ENCODE measurements at regions not wholly inside any gene's neighbourhood (a gene's known extent, or its start where the extent isn't known, plus 50 kb on each side); places are given as distances from the start of the nearest gene placed in this dataset.

GRCh38 chr3:6644070-6644929 lies 216.6 kb upstream of the GRM7 start:
- TF ChIP-seq POLR2A (IDR thresholded peaks at IDR 0.05) (no peak), EP300 (IDR thresholded peaks at IDR 0.05) (no peak)
- TF ChIP-seq, protein P1, sequence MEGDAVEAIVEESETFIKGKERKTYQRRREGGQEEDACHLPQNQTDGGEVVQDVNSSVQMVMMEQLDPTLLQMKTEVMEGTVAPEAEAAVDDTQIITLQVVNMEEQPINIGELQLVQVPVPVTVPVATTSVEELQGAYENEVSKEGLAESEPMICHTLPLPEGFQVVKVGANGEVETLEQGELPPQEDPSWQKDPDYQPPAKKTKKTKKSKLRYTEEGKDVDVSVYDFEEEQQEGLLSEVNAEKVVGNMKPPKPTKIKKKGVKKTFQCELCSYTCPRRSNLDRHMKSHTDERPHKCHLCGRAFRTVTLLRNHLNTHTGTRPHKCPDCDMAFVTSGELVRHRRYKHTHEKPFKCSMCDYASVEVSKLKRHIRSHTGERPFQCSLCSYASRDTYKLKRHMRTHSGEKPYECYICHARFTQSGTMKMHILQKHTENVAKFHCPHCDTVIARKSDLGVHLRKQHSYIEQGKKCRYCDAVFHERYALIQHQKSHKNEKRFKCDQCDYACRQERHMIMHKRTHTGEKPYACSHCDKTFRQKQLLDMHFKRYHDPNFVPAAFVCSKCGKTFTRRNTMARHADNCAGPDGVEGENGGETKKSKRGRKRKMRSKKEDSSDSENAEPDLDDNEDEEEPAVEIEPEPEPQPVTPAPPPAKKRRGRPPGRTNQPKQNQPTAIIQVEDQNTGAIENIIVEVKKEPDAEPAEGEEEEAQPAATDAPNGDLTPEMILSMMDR (IDR thresholded peaks at IDR 0.05): no peak
- Histone ChIP-seq H3K27me3 (no peaks in the 10 kb centered on the region), H3K4me1 (no peaks in the 10 kb centered on the region), H3K9me3 (no peaks in the 10 kb centered on the region), H3K36me3 (no peaks in the 10 kb centered on the region), H3K27ac (no peak overlapping the region), H3K4me3 (no peak overlapping the region)
- 85% methylated on average over 5 of the region's 5 CpGs for WGBS, 2 donors
- no peak for DNase-seq (ENCODE audit: low spot score in 2 of 2)

- WGBS, 2 donors: 100% methylated on average over 1 of the region's 1 CpG
- Histone ChIP-seq H3K36me3 (no peaks in the 10 kb centered on the region), H3K9me3 (peaks cover 0 to 22% (median 0%) of the 10 kb centered on the region in 4 donors), H3K4me1 (no peaks in the 10 kb centered on the region), H3K27ac (no peak overlapping the region), H3K4me3 (no peak overlapping the region), H3K27me3 (no peaks in the 10 kb centered on the region)
- DNase-seq (ENCODE audit: low spot score in 2 of 2): no peak
- no peak for TF ChIP-seq POLR2A (IDR thresholded peaks at IDR 0.05)
- TF ChIP-seq EP300 (IDR thresholded peaks at IDR 0.05): no peak
- TF ChIP-seq, protein P1 (IDR thresholded peaks at IDR 0.05): no peak
Measured at GRCh38 chr3:6654670-6655069, 206.2 kb upstream of the GRM7 start.

- H3K4me3 ChIP-seq: no peak overlapping the region
- no peaks in the 10 kb centered on the region for H3K4me1 ChIP-seq
- no peak overlapping the region for H3K27ac ChIP-seq
- no peak for TF ChIP-seq POLR2A (IDR thresholded peaks at IDR 0.05)
- TF ChIP-seq EP300 (IDR thresholded peaks at IDR 0.05): no peak
- TF ChIP-seq, protein P1 (IDR thresholded peaks at IDR 0.05): no peak
- no peaks in the 10 kb centered on the region for H3K36me3 ChIP-seq
- DNase-seq (ENCODE audit: low spot score in 2 of 2): no peak
- peaks cover 0 to 22% (median 0%) of the 10 kb centered on the region in 4 donors for H3K9me3 ChIP-seq
- H3K27me3 ChIP-seq: no peaks in the 10 kb centered on the region
- 73 to 75% methylated on average over 2 of the region's 2 CpGs for WGBS, 2 donors
Measured at GRCh38 chr3:6655275-6655674, 205.6 kb upstream of the GRM7 start.

DNA sequence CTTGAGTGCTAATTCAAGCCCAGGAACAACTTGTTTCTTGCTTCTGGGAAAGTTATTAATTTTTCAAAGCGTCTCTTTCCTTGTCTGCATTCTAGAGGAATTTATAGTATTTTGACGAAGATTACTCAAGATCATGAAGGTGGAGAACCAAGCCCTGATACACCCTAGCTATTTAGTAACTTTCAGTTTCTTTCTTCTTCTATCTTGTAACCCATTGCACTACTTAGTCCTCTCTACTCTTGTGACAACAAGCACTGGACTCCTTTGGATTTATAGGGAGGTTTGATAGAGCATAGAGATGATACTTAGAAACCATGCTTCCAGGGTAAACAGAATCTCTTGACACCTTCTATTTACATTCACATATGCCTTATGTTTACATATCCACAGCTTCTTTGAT lies 203.3 kb upstream of the GRM7 start:
- no peak for DNase-seq (ENCODE audit: low spot score in 2 of 2)
- Histone ChIP-seq H3K9me3 (peaks cover 0 to 35% (median 0%) of the 10 kb centered on the region in 4 donors), H3K27ac (no peak overlapping the region), H3K36me3 (no peaks in the 10 kb centered on the region), H3K4me3 (no peak overlapping the region), H3K27me3 (no peaks in the 10 kb centered on the region), H3K4me1 (no peaks in the 10 kb centered on the region)
- TF ChIP-seq POLR2A (IDR thresholded peaks at IDR 0.05): no peak
- TF ChIP-seq, protein P1 (IDR thresholded peaks at IDR 0.05): no peak
- no peak for TF ChIP-seq EP300 (IDR thresholded peaks at IDR 0.05)
- 89% methylated on average over 2 of the region's 2 CpGs for WGBS, 2 donors

DNA sequence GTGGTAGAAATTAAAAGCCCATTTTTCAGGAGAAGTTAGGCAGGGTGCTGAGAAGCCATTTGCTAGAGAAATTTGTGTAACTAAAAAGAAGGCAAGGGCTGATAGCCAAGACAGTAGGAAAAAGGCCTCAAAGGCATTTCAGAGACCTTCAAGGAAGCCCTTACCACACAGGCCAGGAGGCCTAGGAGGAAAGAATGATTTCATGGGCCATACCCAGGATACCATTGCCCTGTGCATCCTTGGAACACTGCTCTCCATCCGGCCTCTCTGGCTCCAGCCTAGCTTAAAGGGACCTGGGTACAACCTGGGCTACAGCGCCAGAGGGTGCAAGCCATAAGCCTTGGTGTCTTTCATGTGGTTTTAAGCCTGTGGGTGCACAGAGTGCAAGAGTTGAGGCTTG lies 193.6 kb upstream of the GRM7 start:
- 80 to 87% methylated on average over 2 of the region's 2 CpGs for WGBS, 2 donors
- no peaks in the 10 kb centered on the region for H3K27me3 ChIP-seq
- TF ChIP-seq, protein P1 (IDR thresholded peaks at IDR 0.05): no peak
- no peak for TF ChIP-seq EP300 (IDR thresholded peaks at IDR 0.05)
- TF ChIP-seq POLR2A (IDR thresholded peaks at IDR 0.05): no peak

More for the DNA sequence above, 193.6 kb upstream of the GRM7 start:
- H3K36me3 ChIP-seq: no peaks in the 10 kb centered on the region
- no peak overlapping the region for H3K27ac ChIP-seq
- H3K9me3 ChIP-seq: peaks cover 0 to 17% (median 0%) of the 10 kb centered on the region in 4 donors
- H3K4me1 ChIP-seq: no peaks in the 10 kb centered on the region
- no peak for DNase-seq (ENCODE audit: low spot score in 2 of 2)
- H3K4me3 ChIP-seq: no peak overlapping the region
